ENCODE measurements at regions not wholly inside any gene's neighbourhood (a gene's known extent, or its start where the extent isn't known, plus 50 kb on each side); places are given as distances from the start of the nearest gene placed in this dataset.

- H3K9ac ChIP-seq (ENCODE audit: insufficient read length, low read depth): no peak overlapping the region
- TF ChIP-seq YY1 (IDR thresholded peaks at IDR 0.05; ENCODE audit: insufficient read depth, insufficient read length) (no peak), ZNF274 (IDR thresholded peaks at IDR 0.05; ENCODE audit: low read depth, low read length) (no peak), SUZ12 (IDR thresholded peaks at IDR 0.05; ENCODE audit: extremely low read depth, insufficient read depth, insufficient read length) (no peak)
- no peaks in the 10 kb centered on the region for H3K9me3 ChIP-seq (ENCODE audit: insufficient read depth, low read length)
- H3K36me3 ChIP-seq (ENCODE audit: insufficient read depth, insufficient read length, low read length): no peaks in the 10 kb centered on the region
- no peak for DNase-seq (ENCODE audit: low read depth, low spot score)
- no peak overlapping the region for H3K4me3 ChIP-seq (ENCODE audit: insufficient read length, low read depth)
- H3K27me3 ChIP-seq (ENCODE audit: insufficient read depth, insufficient read length): no peaks in the 10 kb centered on the region
- H3K4me1 ChIP-seq (ENCODE audit: insufficient read depth, insufficient read length): no peaks in the 10 kb centered on the region
These were observed 61.3 kb upstream of the VCX2 start for GRCh38 chrX:8232406-8232805.

- H3K9me3 ChIP-seq (ENCODE audit: insufficient read depth, low read length): no peaks in the 10 kb centered on the region
- no peak for TF ChIP-seq ZNF274 (IDR thresholded peaks at IDR 0.05; ENCODE audit: low read depth, low read length)
- TF ChIP-seq YY1 (IDR thresholded peaks at IDR 0.05; ENCODE audit: insufficient read depth, insufficient read length): no peak
- TF ChIP-seq SUZ12 (IDR thresholded peaks at IDR 0.05; ENCODE audit: extremely low read depth, insufficient read depth, insufficient read length): no peak
- no peaks in the 10 kb centered on the region for H3K36me3 ChIP-seq (ENCODE audit: insufficient read depth, insufficient read length, low read length)
- no peak overlapping the region for H3K9ac ChIP-seq (ENCODE audit: insufficient read length, low read depth)
- no peaks in the 10 kb centered on the region for H3K27me3 ChIP-seq (ENCODE audit: insufficient read depth, insufficient read length)
- no peaks in the 10 kb centered on the region for H3K4me1 ChIP-seq (ENCODE audit: insufficient read depth, insufficient read length)
- no peak overlapping the region for H3K4me3 ChIP-seq (ENCODE audit: insufficient read length, low read depth)
- DNase-seq (ENCODE audit: low read depth, low spot score): no peak
These were observed 62.0 kb upstream of the VCX2 start for GRCh38 chrX:8233091-8233490.

GRCh38 chrX:8235026-8235425 is 64.0 kb upstream of the VCX2 start:
- Histone ChIP-seq H3K4me3 (ENCODE audit: insufficient read length, low read depth) (no peak overlapping the region), H3K9ac (ENCODE audit: insufficient read length, low read depth) (no peak overlapping the region), H3K27me3 (ENCODE audit: insufficient read depth, insufficient read length) (no peaks in the 10 kb centered on the region), H3K36me3 (ENCODE audit: insufficient read depth, insufficient read length, low read length) (no peaks in the 10 kb centered on the region), H3K4me1 (ENCODE audit: insufficient read depth, insufficient read length) (no peaks in the 10 kb centered on the region), H3K9me3 (ENCODE audit: insufficient read depth, low read length) (no peaks in the 10 kb centered on the region)
- no peak for DNase-seq (ENCODE audit: low read depth, low spot score)
- TF ChIP-seq YY1 (IDR thresholded peaks at IDR 0.05; ENCODE audit: insufficient read depth, insufficient read length) (no peak), ZNF274 (IDR thresholded peaks at IDR 0.05; ENCODE audit: low read depth, low read length) (no peak), SUZ12 (IDR thresholded peaks at IDR 0.05; ENCODE audit: extremely low read depth, insufficient read depth, insufficient read length) (no peak)

GRCh38 chrX:8237718-8238117 is 66.7 kb upstream of the VCX2 start:
- no peak for TF ChIP-seq ZNF274 (IDR thresholded peaks at IDR 0.05; ENCODE audit: low read depth, low read length)
- no peak for TF ChIP-seq YY1 (IDR thresholded peaks at IDR 0.05; ENCODE audit: insufficient read depth, insufficient read length)
- TF ChIP-seq SUZ12 (IDR thresholded peaks at IDR 0.05; ENCODE audit: extremely low read depth, insufficient read depth, insufficient read length): no peak
- DNase-seq (ENCODE audit: low read depth, low spot score): no peak
- no peaks in the 10 kb centered on the region for H3K9me3 ChIP-seq (ENCODE audit: insufficient read depth, low read length)
- no peaks in the 10 kb centered on the region for H3K27me3 ChIP-seq (ENCODE audit: insufficient read depth, insufficient read length)
- no peaks in the 10 kb centered on the region for H3K4me1 ChIP-seq (ENCODE audit: insufficient read depth, insufficient read length)
- H3K9ac ChIP-seq (ENCODE audit: insufficient read length, low read depth): no peak overlapping the region
- H3K36me3 ChIP-seq (ENCODE audit: insufficient read depth, insufficient read length, low read length): no peaks in the 10 kb centered on the region
- no peak overlapping the region for H3K4me3 ChIP-seq (ENCODE audit: insufficient read length, low read depth)

DNA sequence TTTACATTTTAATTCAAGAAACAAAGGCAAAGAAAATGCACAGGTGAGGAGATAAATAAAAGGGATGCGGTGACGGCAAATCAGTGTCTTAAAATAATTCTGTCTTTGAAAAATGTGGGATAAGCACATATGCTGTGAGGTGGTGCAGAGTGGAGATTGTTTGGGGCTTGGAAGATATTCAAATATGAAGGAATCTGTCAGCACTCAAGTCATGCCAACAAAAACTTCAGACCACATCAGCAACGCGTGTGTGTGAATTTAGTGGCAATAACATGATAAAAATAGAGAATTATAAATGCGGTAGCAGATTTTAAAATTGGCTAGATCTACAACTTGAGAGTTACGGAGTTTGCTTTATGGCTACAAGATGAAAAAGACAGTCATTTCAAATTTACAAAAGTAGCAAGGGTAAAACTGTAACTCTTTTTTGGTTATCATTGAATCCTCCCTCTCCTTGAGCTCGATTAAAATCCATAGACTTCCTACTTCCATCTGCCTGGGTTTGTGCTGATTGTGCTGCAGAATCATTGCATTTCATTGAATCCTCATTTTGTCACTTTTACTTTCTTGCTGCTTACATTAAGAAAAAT is 71.5 kb upstream of the VCX2 start:
- DNase-seq (ENCODE audit: low read depth, low spot score): no peak
- Histone ChIP-seq H3K4me1 (ENCODE audit: insufficient read depth, insufficient read length) (no peaks in the 10 kb centered on the region), H3K36me3 (ENCODE audit: insufficient read depth, insufficient read length, low read length) (no peaks in the 10 kb centered on the region), H3K9ac (ENCODE audit: insufficient read length, low read depth) (no peak overlapping the region), H3K27me3 (ENCODE audit: insufficient read depth, insufficient read length) (no peaks in the 10 kb centered on the region), H3K9me3 (ENCODE audit: insufficient read depth, low read length) (no peaks in the 10 kb centered on the region), H3K4me3 (ENCODE audit: insufficient read length, low read depth) (no peak overlapping the region)
- TF ChIP-seq SUZ12 (IDR thresholded peaks at IDR 0.05; ENCODE audit: extremely low read depth, insufficient read depth, insufficient read length) (no peak), YY1 (IDR thresholded peaks at IDR 0.05; ENCODE audit: insufficient read depth, insufficient read length) (no peak), ZNF274 (IDR thresholded peaks at IDR 0.05; ENCODE audit: low read depth, low read length) (no peak)

DNA sequence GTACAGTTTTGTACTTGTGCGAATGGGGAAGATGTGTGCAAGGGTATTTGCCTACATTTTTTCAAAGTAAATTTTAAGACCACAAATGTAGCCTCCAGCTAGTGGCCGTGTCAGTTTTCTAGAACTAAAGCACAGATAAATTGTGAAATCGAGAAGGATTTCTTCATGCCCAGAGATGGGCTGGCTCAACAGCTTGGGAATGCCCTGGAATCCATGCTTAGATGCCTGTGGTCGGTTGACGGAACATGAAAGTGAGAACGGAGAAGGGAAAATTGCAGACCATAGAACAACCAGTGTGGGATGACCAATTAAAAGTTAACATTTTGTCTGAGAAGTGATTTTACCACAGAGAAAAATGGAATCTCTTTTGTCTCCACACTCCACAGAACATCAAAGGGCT is 73.2 kb upstream of the VCX2 start:
- Histone ChIP-seq H3K9me3 (ENCODE audit: insufficient read depth, low read length) (no peaks in the 10 kb centered on the region), H3K27me3 (ENCODE audit: insufficient read depth, insufficient read length) (no peaks in the 10 kb centered on the region), H3K4me1 (ENCODE audit: insufficient read depth, insufficient read length) (no peaks in the 10 kb centered on the region), H3K36me3 (ENCODE audit: insufficient read depth, insufficient read length, low read length) (no peaks in the 10 kb centered on the region), H3K4me3 (ENCODE audit: insufficient read length, low read depth) (no peak overlapping the region), H3K9ac (ENCODE audit: insufficient read length, low read depth) (no peak overlapping the region)
- DNase-seq (ENCODE audit: low read depth, low spot score): no peak
- TF ChIP-seq ZNF274 (IDR thresholded peaks at IDR 0.05; ENCODE audit: low read depth, low read length) (no peak), YY1 (IDR thresholded peaks at IDR 0.05; ENCODE audit: insufficient read depth, insufficient read length) (no peak), SUZ12 (IDR thresholded peaks at IDR 0.05; ENCODE audit: extremely low read depth, insufficient read depth, insufficient read length) (no peak)

DNA sequence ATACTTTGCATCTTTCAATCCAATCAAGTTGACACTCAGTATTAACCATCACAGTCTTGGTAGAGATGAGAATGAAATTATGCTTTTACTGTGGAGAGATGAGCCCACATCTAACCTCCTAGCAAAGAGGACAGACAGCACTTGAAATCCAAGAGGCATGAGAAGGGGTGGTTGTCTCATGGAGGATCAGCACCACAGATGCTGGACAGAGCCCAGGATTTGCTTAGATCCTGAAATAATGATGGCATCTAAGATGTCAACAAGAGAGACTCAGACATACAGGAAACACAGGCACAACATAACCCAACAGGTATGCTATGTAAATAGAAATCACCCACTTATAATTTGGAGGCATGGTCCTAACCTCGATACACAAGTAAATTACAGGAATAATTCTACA is 74.3 kb upstream of the VCX2 start:
- no peak for TF ChIP-seq ZNF274 (IDR thresholded peaks at IDR 0.05; ENCODE audit: low read depth, low read length)
- TF ChIP-seq SUZ12 (IDR thresholded peaks at IDR 0.05; ENCODE audit: extremely low read depth, insufficient read depth, insufficient read length): no peak
- no peak for TF ChIP-seq YY1 (IDR thresholded peaks at IDR 0.05; ENCODE audit: insufficient read depth, insufficient read length)
- no peaks in the 10 kb centered on the region for H3K36me3 ChIP-seq (ENCODE audit: insufficient read depth, insufficient read length, low read length)

More for the DNA sequence above, 74.3 kb upstream of the VCX2 start:
- H3K9me3 ChIP-seq (ENCODE audit: insufficient read depth, low read length): no peaks in the 10 kb centered on the region
- no peaks in the 10 kb centered on the region for H3K4me1 ChIP-seq (ENCODE audit: insufficient read depth, insufficient read length)
- no peaks in the 10 kb centered on the region for H3K27me3 ChIP-seq (ENCODE audit: insufficient read depth, insufficient read length)
- no peak overlapping the region for H3K4me3 ChIP-seq (ENCODE audit: insufficient read length, low read depth)
- no peak for DNase-seq (ENCODE audit: low read depth, low spot score)
- no peak overlapping the region for H3K9ac ChIP-seq (ENCODE audit: insufficient read length, low read depth)

Measured in NT2/D1 (cell line).